Small intestine (tissue), 7 donors: ENCODE measurements at regions not wholly inside any gene's neighbourhood (a gene's known extent, or its start where the extent isn't known, plus 50 kb on each side); places are given as distances from the start of the nearest gene placed in this dataset.

ENCODE experiments used
- DNase-seq, 2 donors: peaks; one replicate each; pipeline versions ENCODE4 v3.0.0 to v3.0.0-alpha.2; 2013
- FAIRE-seq: peaks from 2 replicates; lab custom pipeline; 2012; peaks lifted over from hg19 to GRCh38; lab: Jason Lieb, UNC
- H3K27ac ChIP-seq, 3 donors: one replicate each; pipeline ENCODE4 v1.5.1; 2013; ENCODE audit warnings: low read length in 2 of 3, mild to moderate bottlenecking in 2 of 3, control low read depth in 1 of 3, inconsistent platforms in 1 of 3, low read depth in 1 of 3, moderate library complexity in 1 of 3
- H3K27me3 ChIP-seq, 3 donors: one replicate each; pipeline ENCODE4 v1.6.1; 2013; ENCODE audit warnings: low read length in 3 of 3, inconsistent platforms in 1 of 3; ENCODE audit not compliant: control insufficient read depth in 3 of 3, insufficient read depth in 3 of 3
- H3K36me3 ChIP-seq, 3 donors: one replicate each; pipeline ENCODE4 v1.6.1; 2013; ENCODE audit warnings: low read length in 3 of 3, inconsistent platforms in 1 of 3, low read depth in 1 of 3, mild to moderate bottlenecking in 1 of 3, moderate library complexity in 1 of 3; ENCODE audit not compliant: control insufficient read depth in 3 of 3, insufficient read depth in 2 of 3
- H3K4me1 ChIP-seq, 3 donors: one replicate each; pipeline ENCODE4 v1.6.1; 2013; ENCODE audit warnings: low read length in 2 of 3, inconsistent platforms in 1 of 3, low read depth in 1 of 3, mild to moderate bottlenecking in 1 of 3, moderate library complexity in 1 of 3; ENCODE audit not compliant: control insufficient read depth in 3 of 3, insufficient read depth in 2 of 3
- H3K4me3 ChIP-seq, 3 donors: one replicate each; pipeline ENCODE4 v1.5.1; 2013; ENCODE audit warnings: low read length in 3 of 3, control low read depth in 1 of 3, inconsistent platforms in 1 of 3, low read depth in 1 of 3, mild to moderate bottlenecking in 1 of 3, moderate library complexity in 1 of 3
- H3K9me3 ChIP-seq, 2 donors: one replicate each; pipeline ENCODE4 v1.6.1; 2013; ENCODE audit warnings: low read depth in 1 of 2, low read length in 1 of 2; ENCODE audit not compliant: control insufficient read depth in 2 of 2, insufficient read depth in 1 of 2
- WGBS, 3 donors: extraction: QIAGEN DNeasy Blood & Tissue Kit; methylation state at CpG; one replicate each; pipeline ENCODE4 v1.1.7; 2013; 5-methylcytosine and 5-hydroxymethylcytosine counted together
- donor health status: healthy with polysubstance abuse.
- donor health status: control.
- donor health status: control.
- donor health status: Bipolar disorder and iron deficiency.
- donor health status: healthy.

- H3K9me3 ChIP-seq: no peaks in the 10 kb centered on the region
- FAIRE-seq (no peak), DNase-seq (no peak)
- H3K4me1 ChIP-seq: no peaks in the 10 kb centered on the region
- no peaks in the 10 kb centered on the region for H3K36me3 ChIP-seq
- H3K27me3 ChIP-seq: no peaks in the 10 kb centered on the region
- WGBS, 3 donors: 74 to 77% (median 75%) methylated on average over 7 of the region's 7 CpGs
- no peak overlapping the region for H3K27ac ChIP-seq
- H3K4me3 ChIP-seq: no peak overlapping the region
Measured at GRCh38 chr14:87864356-87865270, 128.4 kb downstream of the GALC start.

- FAIRE-seq (no peak), DNase-seq (no peak)
- WGBS, 3 donors: 88 to 96% (median 95%) methylated on average over 3 of the region's 3 CpGs
- Histone ChIP-seq H3K27ac (no peak overlapping the region), H3K27me3 (no peaks in the 10 kb centered on the region), H3K9me3 (no peaks in the 10 kb centered on the region), H3K4me3 (no peak overlapping the region), H3K4me1 (no peaks in the 10 kb centered on the region), H3K36me3 (no peaks in the 10 kb centered on the region)
Measured at GRCh38 chr14:87863047-87863446, 129.9 kb downstream of the GALC start.

GRCh38 chr14:87852107-87852506, 140.9 kb downstream of the GALC start:
- Histone ChIP-seq H3K4me3 (no peak overlapping the region), H3K9me3 (no peaks in the 10 kb centered on the region), H3K27me3 (no peaks in the 10 kb centered on the region), H3K4me1 (no peaks in the 10 kb centered on the region), H3K36me3 (no peaks in the 10 kb centered on the region), H3K27ac (no peak overlapping the region)
- WGBS, 3 donors: 56 to 66% (median 66%) methylated on average over 3 of the region's 3 CpGs
- no peak for DNase-seq
- no peak for FAIRE-seq

GRCh38 chr14:87851190-87851589, 141.8 kb downstream of the GALC start:
- no peak for FAIRE-seq
- Histone ChIP-seq H3K27me3 (no peaks in the 10 kb centered on the region), H3K36me3 (no peaks in the 10 kb centered on the region), H3K4me1 (no peaks in the 10 kb centered on the region), H3K4me3 (no peak overlapping the region), H3K9me3 (no peaks in the 10 kb centered on the region), H3K27ac (no peak overlapping the region)
- WGBS, 3 donors: 33 to 59% (median 46%) methylated on average over 2 of the region's 2 CpGs
- no peak for DNase-seq

GRCh38 chr14:87847216-87847755, 145.7 kb downstream of the GALC start:
- DNase-seq: no peak
- H3K4me1 ChIP-seq: no peaks in the 10 kb centered on the region
- no peak overlapping the region for H3K4me3 ChIP-seq
- no peak overlapping the region for H3K27ac ChIP-seq
- no peaks in the 10 kb centered on the region for H3K9me3 ChIP-seq
- no peaks in the 10 kb centered on the region for H3K36me3 ChIP-seq
- H3K27me3 ChIP-seq: no peaks in the 10 kb centered on the region
- 67 to 72% (median 71%) methylated on average over 4 of the region's 4 CpGs for WGBS, 3 donors
- no peak for FAIRE-seq

GRCh38 chr14:87840906-87841305, 152.1 kb downstream of the GALC start:
- no peak for FAIRE-seq
- no peaks in the 10 kb centered on the region for H3K27me3 ChIP-seq
- no peak overlapping the region for H3K4me3 ChIP-seq
- DNase-seq: no peak
- H3K27ac ChIP-seq: no peak overlapping the region
- H3K36me3 ChIP-seq: no peaks in the 10 kb centered on the region
- no peaks in the 10 kb centered on the region for H3K9me3 ChIP-seq
- WGBS, 3 donors: 80 to 90% (median 89%) methylated on average over 2 of the region's 2 CpGs
- no peaks in the 10 kb centered on the region for H3K4me1 ChIP-seq

- WGBS, 3 donors: 81 to 85% (median 83%) methylated on average over 2 of the region's 2 CpGs
- H3K9me3 ChIP-seq: no peaks in the 10 kb centered on the region
- H3K4me1 ChIP-seq: no peaks in the 10 kb centered on the region
- DNase-seq (no peak), FAIRE-seq (no peak)
- no peak overlapping the region for H3K27ac ChIP-seq
- no peaks in the 10 kb centered on the region for H3K27me3 ChIP-seq
- H3K4me3 ChIP-seq: no peak overlapping the region
- no peaks in the 10 kb centered on the region for H3K36me3 ChIP-seq
Measured at GRCh38 chr14:87838931-87839330, 154.1 kb downstream of the GALC start.

GRCh38 chr14:87837296-87837695, 155.7 kb downstream of the GALC start:
- no peak overlapping the region for H3K4me3 ChIP-seq
- no peaks in the 10 kb centered on the region for H3K27me3 ChIP-seq
- H3K4me1 ChIP-seq: no peaks in the 10 kb centered on the region
- H3K9me3 ChIP-seq: no peaks in the 10 kb centered on the region
- H3K36me3 ChIP-seq: no peaks in the 10 kb centered on the region
- WGBS, 3 donors: 53 to 61% (median 57%) methylated on average over 1 of the region's 1 CpG
- DNase-seq: no peak
- H3K27ac ChIP-seq: no peak overlapping the region
- no peak for FAIRE-seq
